OCI-LY1 (cell line): ENCODE measurements at regions not wholly inside any gene's neighbourhood (a gene's known extent, or its start where the extent isn't known, plus 50 kb on each side); places are given as distances from the start of the nearest gene placed in this dataset.
A peak's percentile ranks its signal among the peaks of the same experiment; 100 is the strongest.
"Not testable (repeated sequence)": the region's sequence is repeated elsewhere in the genome, so short reads cannot be mapped to it uniquely, and the experiment has no call there.

ENCODE experiments used
- H2AFZ ChIP-seq: fragments of 200-600 bp; sonication (generic), shearing (Covaris generic); 2 replicates; pipeline ENCODE4 v1.6.0; 2014; ENCODE audit warnings: antibody characterized with exemption, mild to moderate bottlenecking, low read length
- H3F3A ChIP-seq: fragments of 200-600 bp; sonication (generic), shearing (Covaris generic); 2 replicates; pipeline ENCODE4 v1.6.0; 2014; ENCODE audit warnings: mild to moderate bottlenecking, antibody characterized with exemption, low read length, moderate library complexity; ENCODE audit not compliant: insufficient read depth
- H3K27ac ChIP-seq: fragments of 200-600 bp; sonication (generic); 2 replicates; pipeline ENCODE4 v1.5.1; 2014; ENCODE audit warnings: low read length, mixed run types, mild to moderate bottlenecking, low read depth; ENCODE audit not compliant: poor library complexity, severe bottlenecking
- H3K27me3 ChIP-seq: fragments of 200-600 bp; sonication (generic); 2 replicates; pipeline ENCODE4 v1.6.0; 2014; ENCODE audit warnings: antibody characterized with exemption, mild to moderate bottlenecking, low read length, moderate library complexity; ENCODE audit not compliant: insufficient read depth
- H3K36me3 ChIP-seq: fragments of 200-600 bp; sonication (generic); 2 replicates; pipeline ENCODE4 v1.6.1; 2014; ENCODE audit warnings: mild to moderate bottlenecking, antibody characterized with exemption, low read length, moderate library complexity, mixed read lengths; ENCODE audit not compliant: insufficient read depth
- H3K4me1 ChIP-seq: fragments of 200-600 bp; sonication (generic); 2 replicates; pipeline ENCODE4 v1.5.1; 2014; ENCODE audit warnings: mild to moderate bottlenecking, low read length, moderate library complexity; ENCODE audit not compliant: insufficient read depth, severe bottlenecking
- H3K4me2 ChIP-seq: fragments of 200-600 bp; sonication (generic), shearing (Covaris generic); 2 replicates; pipeline ENCODE4 v1.6.1; 2014; ENCODE audit warnings: low read length
- H3K4me3 ChIP-seq: fragments of 200-600 bp; sonication (generic); 2 replicates; pipeline ENCODE4 v1.5.1; 2014; ENCODE audit warnings: low read length, low read depth, mild to moderate bottlenecking, mixed read lengths; ENCODE audit not compliant: poor library complexity, severe bottlenecking
- H3K79me2 ChIP-seq: fragments of 200-600 bp; shearing (Covaris generic); 2 replicates; pipeline ENCODE4 v1.6.1; 2016; ENCODE audit warnings: mixed run types, low read length, mixed read lengths; ENCODE audit not compliant: insufficient read depth
- H3K9ac ChIP-seq: fragments of 200-600 bp; sonication (generic), shearing (Covaris generic); 2 replicates; pipeline ENCODE4 v1.6.1; 2014; ENCODE audit warnings: mild to moderate bottlenecking, low read length, mixed read lengths
- H3K9me2 ChIP-seq: fragments of 200-600 bp; sonication (generic), shearing (Covaris generic); 2 replicates; pipeline ENCODE4 v1.6.1; 2014; ENCODE audit warnings: low read depth, mild to moderate bottlenecking, low read length, mixed read lengths
- H3K9me3 ChIP-seq: fragments of 200-600 bp; shearing (Covaris generic); 2 replicates; pipeline ENCODE4 v1.6.1; 2014; ENCODE audit warnings: low read length, mixed read lengths
- H4K20me1 ChIP-seq: fragments of 200-600 bp; sonication (generic), shearing (Covaris generic); 2 replicates; pipeline ENCODE4 v1.6.0; 2016; ENCODE audit warnings: mild to moderate bottlenecking, low read length; ENCODE audit not compliant: insufficient read depth
- CTCF ChIP-seq: fragments of 200-600 bp; sonication (generic), shearing (Covaris generic); IDR thresholded peaks from 2 replicates; pipeline ENCODE4 v1.5.1; 2017; ENCODE audit warnings: mild to moderate bottlenecking, antibody characterized with exemption, low read length, moderate library complexity, mixed read lengths
- EZH2 ChIP-seq: fragments of 200-600 bp; sonication (generic), shearing (Covaris generic); IDR thresholded peaks from 2 replicates; pipeline ENCODE4 v1.8.0; 2017; ENCODE audit warnings: borderline replicate concordance, mixed run types, mild to moderate bottlenecking, antibody characterized with exemption, low read length, moderate library complexity, mixed read lengths

- no peaks in the 10 kb centered on the region; the same call in 1 of the 2 replicates for H3K27me3 ChIP-seq
- TF ChIP-seq EZH2 (no peak), CTCF (no peak)
- H3K79me2 ChIP-seq: no peaks in the 10 kb centered on the region
- H2AFZ ChIP-seq: no peak overlapping the region
- H3K27ac ChIP-seq: no peak overlapping the region
- no peaks in the 10 kb centered on the region for H3F3A ChIP-seq
- no peaks in the 10 kb centered on the region for H3K9me3 ChIP-seq
- H3K4me3 ChIP-seq: peak overlapping the region; percentile 56
- peaks cover 10% of the 10 kb centered on the region for H3K4me1 ChIP-seq
- no peak overlapping the region; the same call in 1 of the 2 replicates for H3K9ac ChIP-seq
- H3K9me2 ChIP-seq: no peaks in the 10 kb centered on the region
- no peaks in the 10 kb centered on the region for H3K36me3 ChIP-seq
- H4K20me1 ChIP-seq: no peaks in the 10 kb centered on the region
- H3K4me2 ChIP-seq: peak overlapping the region; percentile 76; the same call in 1 of the 2 replicates
Measured at GRCh38 chr20:25985597-25985996, 288.9 kb upstream of the ZNF337 start.

GRCh38 chr20:25984933-25985332, 288.3 kb upstream of the ZNF337 start:
- H3K27ac ChIP-seq: no peak overlapping the region
- H3K4me3 ChIP-seq: peak overlapping the region; percentile 56
- TF ChIP-seq EZH2 (no peak), CTCF (no peak)
- H3K4me1 ChIP-seq: peaks cover 10% of the 10 kb centered on the region
- peak overlapping the region; percentile 76 for H3K4me2 ChIP-seq
- H3K9me2 ChIP-seq: no peaks in the 10 kb centered on the region
- H4K20me1 ChIP-seq: no peaks in the 10 kb centered on the region
- no peaks in the 10 kb centered on the region for H3F3A ChIP-seq
- H3K9ac ChIP-seq: peak overlapping the region; percentile 49; the same call in 1 of the 2 replicates
- H3K27me3 ChIP-seq: no peaks in the 10 kb centered on the region; the same call in 1 of the 2 replicates
- H3K36me3 ChIP-seq: no peaks in the 10 kb centered on the region
- no peaks in the 10 kb centered on the region for H3K9me3 ChIP-seq
- H2AFZ ChIP-seq: no peak overlapping the region
- H3K79me2 ChIP-seq: no peaks in the 10 kb centered on the region

GRCh38 chr20:25982701-25983100, 286.0 kb upstream of the ZNF337 start:
- not testable (repeated sequence) for H3K79me2 ChIP-seq, H3K9me2 ChIP-seq

GRCh38 chr20:25978450-25979190, 282.0 kb upstream of the ZNF337 start:
- not testable (repeated sequence) for H3K27ac ChIP-seq, H4K20me1 ChIP-seq, H3K4me1 ChIP-seq, H2AFZ ChIP-seq, H3K36me3 ChIP-seq, H3K79me2 ChIP-seq, H3K4me2 ChIP-seq, H3K9me3 ChIP-seq, H3F3A ChIP-seq, H3K9ac ChIP-seq, H3K4me3 ChIP-seq, H3K27me3 ChIP-seq, H3K9me2 ChIP-seq

More at GRCh38 chr20:25982701-25983100, 286.0 kb upstream of the ZNF337 start:
- not testable (repeated sequence) for H3K9me3 ChIP-seq, H3K36me3 ChIP-seq, H3K4me2 ChIP-seq, H2AFZ ChIP-seq, H4K20me1 ChIP-seq, H3F3A ChIP-seq, H3K27me3 ChIP-seq, H3K27ac ChIP-seq, H3K9ac ChIP-seq, H3K4me3 ChIP-seq, H3K4me1 ChIP-seq
